RKO (cell line): ENCODE measurements at regions not wholly inside any gene's neighbourhood (a gene's known extent, or its start where the extent isn't known, plus 50 kb on each side); places are given as distances from the start of the nearest gene placed in this dataset.

Experiments used
- DNase-seq: peaks from one replicate; pipeline ENCODE4 v3.0.0-alpha.2; 2016; ENCODE audit warnings: low spot score

- DNase-seq, result no peak
Measured at GRCh38 chr15:61742591-61742990, 317.7 kb downstream of the VPS13C start.

- no peak for DNase-seq
Measured at GRCh38 chr15:61736790-61737189, 323.5 kb downstream of the VPS13C start.

GRCh38 chr15:61731099-61731498, 329.1 kb downstream of the VPS13C start:
- no peak for DNase-seq

- DNase-seq, result no peak
Measured at GRCh38 chr15:61729646-61730045, 330.6 kb downstream of the VPS13C start.

- no peak for DNase-seq
Measured at GRCh38 chr15:61726166-61726565, 334.1 kb downstream of the VPS13C start.

GRCh38 chr15:61725251-61725650, 335.0 kb downstream of the VPS13C start:
- no peak for DNase-seq

GRCh38 chr15:61724251-61724939, 335.9 kb downstream of the VPS13C start:
- DNase-seq, result no peak

GRCh38 chr15:61721418-61721817, 338.8 kb downstream of the VPS13C start:
- no peak for DNase-seq

- DNase-seq, result no peak
Measured at GRCh38 chr15:61720197-61720704, 340.0 kb downstream of the VPS13C start.

GRCh38 chr15:61715082-61715481, 345.2 kb downstream of the VPS13C start:
- no peak for DNase-seq

- DNase-seq, result no peak
Measured at GRCh38 chr15:61712129-61712759, 348.0 kb downstream of the VPS13C start.

GRCh38 chr15:61702224-61703020, 357.8 kb downstream of the VPS13C start:
- no peak for DNase-seq

GRCh38 chr15:61701455-61701854, 358.8 kb downstream of the VPS13C start:
- no peak for DNase-seq

GRCh38 chr15:61700803-61701202, 359.4 kb downstream of the VPS13C start:
- no peak for DNase-seq

GRCh38 chr15:61697796-61698195, 362.5 kb downstream of the VPS13C start:
- DNase-seq, result no peak

- DNase-seq, result no peak
Measured at GRCh38 chr15:61689067-61689466, 371.2 kb downstream of the VPS13C start.

- no peak for DNase-seq
Measured at GRCh38 chr15:61687651-61688050, 372.6 kb downstream of the VPS13C start.

GRCh38 chr15:61687124-61687523, 373.1 kb downstream of the VPS13C start:
- DNase-seq, result no peak

- no peak for DNase-seq
Measured at GRCh38 chr15:61685971-61686370, 374.3 kb downstream of the VPS13C start.

- no peak for DNase-seq
Measured at GRCh38 chr15:61685534-61685933, 374.7 kb downstream of the VPS13C start.

- DNase-seq, result no peak
Measured at GRCh38 chr15:61684749-61685467, 375.3 kb downstream of the VPS13C start.
